Skin of body (tissue), 2 donors: ENCODE measurements at regions not wholly inside any gene's neighbourhood (a gene's known extent, or its start where the extent isn't known, plus 50 kb on each side); places are given as distances from the start of the nearest gene placed in this dataset. TPM values are rescaled to one million over a fixed set of nuclear protein-coding genes. Genes with fewer than 3 reads are reported as not detected.
"Not testable (repeated sequence)": the region's sequence is repeated elsewhere in the genome, so short reads cannot be mapped to it uniquely, and the experiment has no call there.

Source experiments
- DNase-seq: peaks from one replicate; lab custom pipeline; 2025; lab: John Stamatoyannopoulos, UW
- small RNA-seq: library from RNA; depleted of rRNA; stranded (forward); fragments of <200 nt; gene quantifications from one replicate; pipeline ENCODE3, GENCODE V24; 2014; ENCODE audit warnings: low replicate concordance

- DNase-seq = no peak
Measured at GRCh38 chr6:106727480-106728149, 98.2 kb downstream of the QRSL1 start.

GRCh38 chr6:106724848-106725247, 95.5 kb downstream of the QRSL1 start:
- no peak for DNase-seq

GRCh38 chr6:106724337-106724736, 95.0 kb downstream of the QRSL1 start:
- DNase-seq = no peak

GRCh38 chr6:106723419-106723818, 94.0 kb downstream of the QRSL1 start:
- not testable (repeated sequence) for DNase-seq

GRCh38 chr6:106721189-106721588, 91.8 kb downstream of the QRSL1 start:
- DNase-seq = not testable (repeated sequence)

Small RNA genes lying in the stretch of these regions (small RNA-seq; reads per million reads assigned to genes)
- gene MIR587 (not detected), gene RNU6-117P (not detected)
